Germinal center (tissue), 1 donor: ENCODE measurements at regions not wholly inside any gene's neighbourhood (a gene's known extent, or its start where the extent isn't known, plus 50 kb on each side); places are given as distances from the start of the nearest gene placed in this dataset.

Source experiments
- DNase-seq: peaks from one replicate; pipeline ENCODE4 v3.0.0; 2012; ENCODE audit warnings: mixed read lengths, low spot score

DNA sequence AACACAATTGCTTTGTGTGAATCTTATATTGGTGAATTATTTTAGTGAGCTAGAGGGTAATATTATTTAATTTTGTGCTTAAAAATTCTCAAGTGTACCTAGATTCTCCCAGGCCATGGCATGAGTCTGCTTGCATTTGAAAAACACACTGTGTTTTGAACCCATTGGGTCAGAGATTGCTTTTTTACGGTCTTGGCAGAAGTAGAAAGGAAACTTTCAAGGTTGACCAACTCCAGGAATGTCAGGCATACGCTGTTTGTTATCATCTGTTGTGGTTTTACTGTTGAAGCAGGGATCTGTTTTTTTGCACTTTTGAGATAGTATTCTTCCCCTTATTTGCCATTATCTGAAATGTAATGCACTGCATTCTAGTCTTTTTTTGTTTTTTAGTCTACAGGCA, 377.4 kb downstream of the RPRM start:
- DNase-seq, result no peak

DNA sequence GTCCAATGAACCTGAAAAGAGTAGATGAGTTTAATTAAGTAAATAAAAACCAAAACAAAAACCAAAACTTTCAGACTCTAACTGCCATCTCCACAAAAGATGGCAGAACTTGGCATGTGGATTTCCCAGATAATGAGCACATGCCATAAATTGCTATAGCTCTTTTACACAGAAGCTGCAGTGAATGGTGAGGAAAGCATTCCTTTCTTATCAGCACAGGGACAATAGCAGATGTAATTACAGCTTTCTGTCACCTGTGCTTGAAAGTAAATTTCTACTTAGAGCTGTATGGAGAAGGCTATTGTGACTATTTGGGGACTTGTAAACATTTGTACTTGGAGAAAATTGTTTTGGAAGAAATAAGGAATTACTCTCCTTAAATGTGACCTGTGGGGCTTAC, 378.4 kb downstream of the RPRM start:
- DNase-seq, result no peak

DNA sequence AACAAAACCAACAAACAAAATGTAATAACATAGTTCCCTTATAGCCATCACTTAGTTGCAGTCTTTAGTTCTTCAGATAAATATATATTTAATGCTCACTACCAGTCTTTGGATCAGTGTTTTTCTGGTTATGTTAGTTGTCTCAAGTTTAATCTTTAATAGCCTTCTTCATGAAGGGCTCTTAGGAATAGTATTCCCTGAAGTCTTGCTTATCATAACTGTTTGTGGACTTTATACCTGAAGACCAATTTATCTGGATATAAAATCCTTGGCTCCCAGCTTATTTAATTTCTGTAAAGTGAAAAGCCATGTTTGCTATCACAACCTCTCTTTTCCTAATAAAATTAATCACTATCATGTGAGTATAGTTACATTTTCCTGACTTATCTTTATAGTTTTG, 379.7 kb downstream of the ARL6IP6 start:
- DNase-seq, result no peak

- DNase-seq, result no peak
Measured at GRCh38 chr2:153096272-153096671, 377.9 kb downstream of the ARL6IP6 start.

DNA sequence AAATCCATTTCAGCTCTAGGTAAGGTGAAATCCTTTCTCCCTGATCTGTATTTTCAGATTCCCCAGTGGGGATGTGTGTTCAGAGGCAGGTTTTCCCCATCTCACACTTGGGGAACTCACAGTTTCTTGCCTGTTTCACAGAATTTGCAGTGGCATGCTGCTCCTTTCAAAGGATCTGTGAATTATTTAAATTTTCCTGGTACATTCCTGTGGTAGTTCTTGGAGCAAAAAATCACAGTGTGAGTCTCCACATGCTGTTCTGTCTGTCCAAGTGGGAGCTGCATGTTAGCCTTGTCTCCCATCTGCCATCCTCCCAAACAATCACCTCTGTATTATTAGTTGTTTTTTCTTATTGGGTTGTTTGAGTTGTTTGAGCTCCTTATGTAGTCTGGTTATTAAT, 372.9 kb downstream of the ARL6IP6 start:
- no peak for DNase-seq

DNA sequence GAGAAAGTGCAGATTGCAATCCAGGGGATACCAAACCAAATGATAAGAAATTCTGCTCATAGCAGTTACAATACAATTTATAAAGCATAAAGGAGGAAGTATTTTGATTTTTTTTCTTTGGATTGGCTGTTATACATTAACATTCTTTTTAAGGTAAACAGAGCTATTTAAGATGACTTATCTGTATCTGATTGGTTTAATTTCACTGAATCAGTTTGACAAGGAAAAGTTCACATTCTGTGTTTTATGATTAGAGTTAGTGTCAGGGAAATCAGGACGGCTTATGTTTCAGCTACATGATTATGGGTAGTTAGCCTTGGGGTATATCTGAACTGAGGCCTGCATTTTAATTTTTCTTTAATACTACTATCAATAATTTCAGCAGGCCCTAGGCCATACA, 360.9 kb downstream of the ARL6IP6 start:
- no peak for DNase-seq

- DNase-seq, result no peak
Measured at GRCh38 chr2:153077311-153077710, 358.9 kb downstream of the ARL6IP6 start.

DNA sequence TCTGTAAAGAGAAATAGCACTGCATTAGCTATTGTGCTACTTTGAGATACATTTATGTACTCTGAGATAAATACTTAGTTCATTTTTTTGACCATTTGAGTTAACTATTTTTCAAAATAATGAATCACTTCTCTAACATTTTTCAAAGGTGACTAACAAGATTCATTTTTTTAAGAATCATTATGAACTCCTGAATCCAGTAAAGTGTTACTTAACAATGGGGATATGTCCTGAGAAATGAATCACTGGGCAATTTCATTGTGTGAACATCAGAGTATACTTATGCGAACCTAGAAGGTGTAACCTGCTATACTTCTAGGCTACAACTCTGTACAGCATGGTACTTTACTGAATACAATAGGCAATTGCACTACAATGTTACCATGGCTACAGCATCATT, 355.8 kb downstream of the ARL6IP6 start:
- DNase-seq, result no peak

DNA sequence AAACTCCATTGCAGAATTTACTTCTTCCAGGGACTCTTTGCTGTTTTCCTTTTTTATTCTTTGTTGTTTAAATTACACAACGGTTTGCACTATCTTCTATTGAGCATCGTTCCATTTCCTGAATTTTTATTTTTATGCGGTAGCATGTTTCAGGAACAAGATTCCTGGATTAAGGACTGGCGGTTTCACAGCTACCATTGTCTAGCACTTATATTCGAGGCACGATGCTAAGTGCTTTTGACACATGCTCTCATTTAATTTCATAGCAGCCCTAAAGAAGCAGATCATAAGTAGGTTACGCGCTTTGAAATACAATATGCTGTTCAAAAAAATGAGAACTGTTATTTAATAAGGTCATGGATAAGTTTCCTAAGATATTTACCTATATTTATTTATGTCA, 354.4 kb downstream of the ARL6IP6 start:
- no peak for DNase-seq

- no peak for DNase-seq
Measured at GRCh38 chr2:153072077-153072476, 353.7 kb downstream of the ARL6IP6 start.

- DNase-seq, result no peak
Measured at GRCh38 chr2:153071090-153071489, 352.7 kb downstream of the ARL6IP6 start.

DNA sequence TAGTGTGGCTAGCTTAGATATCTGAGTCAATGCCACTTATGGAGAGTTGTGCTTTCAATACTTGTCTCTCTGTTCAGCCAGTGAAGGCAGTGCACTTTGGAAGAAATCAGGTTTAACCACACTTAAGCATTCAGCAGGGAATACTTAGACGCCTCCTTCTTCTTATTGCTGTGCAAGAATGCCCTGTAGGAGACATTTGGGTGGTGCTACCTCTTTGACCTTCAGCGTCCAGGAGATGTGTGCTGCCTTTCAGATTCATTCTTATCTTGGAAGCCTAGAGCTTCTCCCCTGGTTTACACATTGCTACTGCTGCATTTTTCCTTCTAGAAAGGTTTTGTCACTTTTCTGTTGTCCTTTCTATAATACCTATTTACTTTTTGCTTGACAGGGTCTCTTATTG, 350.5 kb downstream of the ARL6IP6 start:
- DNase-seq, result no peak

DNA sequence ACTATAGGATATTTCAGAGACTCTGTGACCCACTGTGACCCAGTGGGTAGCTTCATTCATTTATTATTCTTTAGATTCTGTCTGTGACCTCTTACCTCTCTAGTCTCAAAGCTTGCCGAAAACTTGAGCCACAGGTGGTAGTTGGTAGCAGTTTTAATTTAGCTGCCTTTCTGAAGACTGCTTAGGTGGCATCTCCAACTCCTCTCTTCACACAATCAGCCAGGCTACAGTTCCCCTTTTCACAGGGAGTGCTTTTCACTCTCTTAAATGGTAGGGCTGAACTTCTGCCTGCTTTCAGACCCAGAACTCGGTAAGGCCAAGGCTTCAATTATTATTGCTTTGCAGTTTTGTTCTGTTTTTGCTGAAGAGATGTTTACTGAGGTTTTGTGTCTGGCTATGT, 349.6 kb downstream of the ARL6IP6 start:
- DNase-seq, result no peak

- DNase-seq, result no peak
Measured at GRCh38 chr2:153059338-153060052, 341.1 kb downstream of the ARL6IP6 start.

DNA sequence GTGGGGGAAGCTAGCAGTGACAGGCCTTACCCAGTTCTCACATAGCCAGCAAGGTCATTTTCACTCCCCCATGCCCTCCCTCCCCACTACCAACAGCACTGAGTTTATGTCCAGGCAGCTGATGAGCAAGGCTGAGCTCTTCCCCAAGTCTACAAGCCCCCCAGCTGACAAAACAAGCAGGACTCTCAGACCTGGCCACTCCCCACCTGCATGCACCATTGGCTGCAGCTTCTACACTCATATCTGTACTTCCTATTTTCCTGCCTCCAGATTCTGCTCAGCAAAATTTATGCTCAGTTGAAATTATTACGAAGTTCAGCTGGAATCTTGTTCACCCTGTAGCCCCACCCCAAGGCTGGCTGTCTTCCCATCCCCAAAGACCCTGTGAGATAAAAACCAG, 339.3 kb downstream of the ARL6IP6 start:
- no peak for DNase-seq

DNA sequence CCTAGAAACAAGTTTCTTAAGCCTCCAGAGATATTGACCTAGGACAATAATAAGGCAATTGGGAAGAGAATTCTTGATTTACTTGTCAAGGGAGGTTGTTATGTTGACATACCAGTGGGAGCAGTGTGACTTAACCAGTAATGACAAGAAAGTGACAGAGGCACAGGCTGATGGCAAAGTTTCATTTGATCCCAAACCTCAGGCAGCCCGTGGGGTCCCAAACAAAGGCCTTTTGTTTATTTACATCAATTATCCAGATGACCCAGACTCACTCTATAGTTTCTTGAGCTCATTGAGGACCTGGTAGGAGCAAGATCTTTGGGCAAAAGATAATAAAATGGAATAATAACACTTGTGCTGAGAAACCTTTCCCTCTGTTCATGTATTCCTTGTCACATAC, 336.8 kb downstream of the ARL6IP6 start:
- DNase-seq, result no peak

DNA sequence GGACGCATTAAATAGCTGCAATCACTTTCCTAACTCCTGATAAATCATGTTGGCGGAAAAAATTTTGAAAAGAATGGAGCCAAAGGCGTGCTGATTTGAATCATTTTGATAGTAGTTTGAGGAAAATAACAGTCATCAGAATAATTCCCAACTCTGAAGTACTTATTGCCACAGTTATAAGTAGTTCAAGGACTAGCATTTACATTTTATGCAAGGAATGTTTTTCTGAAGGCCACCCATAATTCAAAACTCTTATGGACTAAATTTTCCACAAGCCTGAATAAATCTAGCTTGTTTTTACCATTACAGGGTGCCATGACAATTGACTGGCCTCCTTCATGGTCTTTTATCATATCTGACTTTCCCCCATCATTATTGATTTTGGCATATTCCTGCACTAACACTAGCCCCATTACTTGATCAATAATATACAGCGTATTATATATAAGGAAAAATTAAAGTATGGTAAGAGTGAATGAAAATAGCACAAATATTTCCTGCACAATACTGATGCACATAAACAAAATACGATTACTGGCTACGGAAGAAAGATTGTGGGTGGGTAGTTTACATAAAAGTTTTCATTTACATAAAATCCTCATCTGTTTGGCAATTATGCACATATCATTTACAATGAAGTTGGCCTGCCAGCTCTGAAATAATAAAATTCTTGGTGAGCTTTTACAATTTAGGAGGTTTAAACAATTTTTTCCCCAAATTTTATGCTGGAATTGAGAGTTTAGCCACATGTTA, 334.6 kb downstream of the ARL6IP6 start:
- no peak for DNase-seq

GRCh38 chr2:153047220-153047619, 328.8 kb downstream of the ARL6IP6 start:
- DNase-seq, result no peak

DNA sequence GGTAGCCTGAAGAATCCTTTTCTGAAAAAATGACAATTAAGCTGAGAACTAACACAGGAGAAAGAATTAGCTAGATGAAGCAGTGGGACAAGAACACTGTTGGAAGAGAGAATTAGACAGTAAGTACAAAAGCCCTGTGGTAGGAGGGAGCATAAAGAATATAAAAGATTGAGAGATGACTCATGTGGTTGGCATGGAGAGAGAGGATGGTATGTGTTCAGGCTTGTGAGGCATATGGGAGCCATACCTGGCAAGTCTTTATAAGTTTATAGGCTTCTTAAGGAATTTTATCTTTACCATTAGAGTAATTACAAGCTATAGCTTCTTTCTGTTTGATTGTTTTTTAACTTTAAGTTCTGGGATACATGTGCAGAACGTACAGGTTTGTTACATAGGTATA, 325.0 kb downstream of the ARL6IP6 start:
- no peak for DNase-seq

DNA sequence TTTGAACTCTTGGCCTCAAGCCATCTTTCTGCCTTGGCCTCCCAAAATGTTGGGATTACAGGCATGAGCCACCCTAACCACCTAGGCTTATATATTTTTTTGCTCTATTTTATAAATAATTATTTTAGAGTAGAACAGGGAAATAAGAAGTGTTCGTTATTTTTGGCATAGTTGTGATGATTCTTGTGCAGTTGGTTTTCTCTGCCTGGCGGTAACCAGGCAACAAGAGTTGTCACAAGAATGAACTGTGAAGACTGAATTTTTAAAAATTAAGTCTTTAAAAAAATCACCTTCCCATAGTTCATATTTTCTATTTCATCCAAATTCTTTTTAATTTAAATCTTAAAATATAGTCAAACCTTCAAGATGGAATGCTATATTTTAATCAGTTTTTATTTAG, 310.2 kb downstream of the ARL6IP6 start:
- no peak for DNase-seq

- no peak for DNase-seq
Measured at GRCh38 chr2:153027533-153027932, 309.1 kb downstream of the ARL6IP6 start.

DNA sequence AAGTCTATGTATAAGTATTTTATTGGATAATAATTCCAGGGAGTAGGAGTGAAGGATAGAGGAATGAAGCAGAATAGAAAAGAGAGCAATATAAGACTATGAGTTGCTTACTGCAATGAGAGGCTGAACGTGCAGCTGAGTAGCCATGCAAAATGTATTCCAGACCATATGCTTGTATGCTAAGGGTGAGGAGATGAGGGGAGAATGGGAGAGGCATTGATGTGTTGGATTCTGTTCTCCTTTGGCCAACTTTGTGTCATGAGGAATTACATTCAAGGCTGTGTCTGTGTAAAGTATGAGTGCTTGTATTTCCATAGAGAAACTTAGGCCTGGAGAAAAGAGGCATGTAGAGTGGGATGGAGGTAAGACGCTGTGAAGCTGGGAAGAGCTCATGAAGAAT, 301.8 kb downstream of the ARL6IP6 start:
- DNase-seq, result no peak

GRCh38 chr2:153005071-153005730, 286.8 kb downstream of the ARL6IP6 start:
- no peak for DNase-seq
